ENCODE measurements at regions not wholly inside any gene's neighbourhood (a gene's known extent, or its start where the extent isn't known, plus 50 kb on each side); places are given as distances from the start of the nearest gene placed in this dataset.

DNA sequence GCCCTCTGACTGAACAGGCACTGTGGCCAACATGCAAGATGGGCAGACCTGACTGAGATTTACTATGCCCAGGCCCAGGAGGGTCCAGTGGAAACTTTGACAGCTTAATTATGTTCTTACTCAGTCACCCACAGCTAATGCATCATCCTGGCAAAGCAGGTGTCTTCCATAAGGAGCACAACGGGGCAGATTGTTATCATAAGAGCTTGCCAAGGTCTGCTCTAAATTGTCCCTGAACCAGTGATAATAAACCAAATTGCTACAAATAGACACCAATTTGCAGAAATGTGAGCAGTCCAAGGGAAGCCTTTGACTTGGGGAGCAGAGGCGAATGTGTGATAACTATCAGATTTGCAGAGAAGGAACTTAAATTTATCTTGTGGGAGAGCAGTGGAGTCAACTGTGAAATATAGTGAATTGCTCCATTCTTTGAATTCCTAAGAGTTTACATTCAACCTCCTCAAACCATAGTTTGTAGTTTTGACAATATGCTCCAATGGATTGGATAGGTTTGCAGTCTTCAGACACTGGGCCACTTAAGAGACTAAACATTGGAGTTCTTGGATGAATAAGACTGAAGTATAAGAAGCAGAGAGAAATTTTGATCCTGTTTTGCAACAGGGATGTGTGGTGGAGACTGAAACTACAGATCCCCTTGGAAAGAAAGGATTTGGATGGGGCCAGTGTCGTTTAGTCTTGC lies 494.7 kb downstream of the CCSER2 start:
- CTCF ChIA-PET = no interaction called here

DNA sequence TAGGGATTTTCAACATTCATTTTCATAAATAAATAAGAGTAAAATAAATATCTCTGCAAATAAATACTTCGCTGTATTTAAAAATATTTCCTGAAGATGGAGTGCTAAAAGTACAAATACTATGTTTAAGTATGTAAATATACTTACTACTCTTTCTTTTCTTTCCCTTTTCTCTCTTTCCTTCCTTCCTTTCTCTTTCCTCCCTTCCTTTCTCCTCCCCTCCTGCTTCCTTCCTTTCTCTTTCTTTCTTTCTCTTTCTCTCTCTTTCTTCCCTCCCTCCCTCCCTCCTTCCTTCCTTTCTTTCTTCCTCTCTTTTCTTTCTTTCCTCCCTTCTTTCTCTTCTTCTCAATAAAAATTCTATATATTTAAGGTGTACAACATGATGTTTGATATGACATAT lies 496.1 kb downstream of the CCSER2 start:
- DNase-seq = no peak
- H3K36me3 Mint-ChIP-seq (ENCODE audit: low read depth) = no peaks in the 10 kb centered on the region
- Histone ChIP-seq H3K9me3 (ENCODE audit: control insufficient read depth in 1 of 2, insufficient read depth in 1 of 2, low read length in 2 of 2) (no peaks in the 10 kb centered on the region), H3K27me3 (ENCODE audit: control insufficient read depth in 1 of 2, insufficient read depth in 2 of 2, low read length in 2 of 2) (no peaks in the 10 kb centered on the region), H3K27ac (ENCODE audit: low read depth in 1 of 2, low read length in 2 of 2) (no peak overlapping the region), H3K4me1 (ENCODE audit: insufficient read depth, low read length) (no peaks in the 10 kb centered on the region), H3K4me3 (ENCODE audit: low read length) (no peak overlapping the region), H3K36me3 (ENCODE audit: insufficient read depth, low read length) (no peaks in the 10 kb centered on the region)
- no peak overlapping the region for H3K4me3 Mint-ChIP-seq
- intact Hi-C loops (cut with DNase I, micrococcal nuclease) = no loop called here
- H3K27ac Mint-ChIP-seq = no peak overlapping the region
- no peaks in the 10 kb centered on the region for H3K4me1 Mint-ChIP-seq (ENCODE audit: low read depth)
- TF ChIP-seq, protein P1, sequence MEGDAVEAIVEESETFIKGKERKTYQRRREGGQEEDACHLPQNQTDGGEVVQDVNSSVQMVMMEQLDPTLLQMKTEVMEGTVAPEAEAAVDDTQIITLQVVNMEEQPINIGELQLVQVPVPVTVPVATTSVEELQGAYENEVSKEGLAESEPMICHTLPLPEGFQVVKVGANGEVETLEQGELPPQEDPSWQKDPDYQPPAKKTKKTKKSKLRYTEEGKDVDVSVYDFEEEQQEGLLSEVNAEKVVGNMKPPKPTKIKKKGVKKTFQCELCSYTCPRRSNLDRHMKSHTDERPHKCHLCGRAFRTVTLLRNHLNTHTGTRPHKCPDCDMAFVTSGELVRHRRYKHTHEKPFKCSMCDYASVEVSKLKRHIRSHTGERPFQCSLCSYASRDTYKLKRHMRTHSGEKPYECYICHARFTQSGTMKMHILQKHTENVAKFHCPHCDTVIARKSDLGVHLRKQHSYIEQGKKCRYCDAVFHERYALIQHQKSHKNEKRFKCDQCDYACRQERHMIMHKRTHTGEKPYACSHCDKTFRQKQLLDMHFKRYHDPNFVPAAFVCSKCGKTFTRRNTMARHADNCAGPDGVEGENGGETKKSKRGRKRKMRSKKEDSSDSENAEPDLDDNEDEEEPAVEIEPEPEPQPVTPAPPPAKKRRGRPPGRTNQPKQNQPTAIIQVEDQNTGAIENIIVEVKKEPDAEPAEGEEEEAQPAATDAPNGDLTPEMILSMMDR (IDR thresholded peaks at IDR 0.05) = no peak
- H3K9me3 Mint-ChIP-seq = no peaks in the 10 kb centered on the region
- ATAC-seq (ENCODE audit: poor library complexity) = no peak
- CTCF ChIA-PET = no interaction called here
- peaks cover 10% of the 10 kb centered on the region for H3K27me3 Mint-ChIP-seq
- POLR2A ChIA-PET = no interaction called here

More for the DNA sequence above, 494.7 kb downstream of the CCSER2 start:
- Histone ChIP-seq H3K9me3 (ENCODE audit: control insufficient read depth in 1 of 2, insufficient read depth in 1 of 2, low read length in 2 of 2) (peaks cover 0 to 6% of the 10 kb centered on the region in 2 experiments), H3K4me1 (ENCODE audit: insufficient read depth, low read length) (no peaks in the 10 kb centered on the region), H3K36me3 (ENCODE audit: insufficient read depth, low read length) (no peaks in the 10 kb centered on the region), H3K27ac (ENCODE audit: low read depth in 1 of 2, low read length in 2 of 2) (no peak overlapping the region), H3K4me3 (ENCODE audit: low read length) (no peak overlapping the region), H3K27me3 (ENCODE audit: control insufficient read depth in 1 of 2, insufficient read depth in 2 of 2, low read length in 2 of 2) (no peaks in the 10 kb centered on the region)
- ATAC-seq (ENCODE audit: poor library complexity) (no peak), DNase-seq (no peak)
- Mint-ChIP-seq H3K4me3 (no peak overlapping the region), H3K4me1 (ENCODE audit: low read depth) (no peaks in the 10 kb centered on the region), H3K9me3 (no peaks in the 10 kb centered on the region), H3K27me3 (peaks cover 16% of the 10 kb centered on the region), H3K27ac (no peak overlapping the region), H3K36me3 (ENCODE audit: low read depth) (no peaks in the 10 kb centered on the region)
- POLR2A ChIA-PET = no interaction called here
- TF ChIP-seq, protein P1 (IDR thresholded peaks at IDR 0.05) = no peak
- intact Hi-C loops (cut with DNase I, micrococcal nuclease) = no loop called here

DNA sequence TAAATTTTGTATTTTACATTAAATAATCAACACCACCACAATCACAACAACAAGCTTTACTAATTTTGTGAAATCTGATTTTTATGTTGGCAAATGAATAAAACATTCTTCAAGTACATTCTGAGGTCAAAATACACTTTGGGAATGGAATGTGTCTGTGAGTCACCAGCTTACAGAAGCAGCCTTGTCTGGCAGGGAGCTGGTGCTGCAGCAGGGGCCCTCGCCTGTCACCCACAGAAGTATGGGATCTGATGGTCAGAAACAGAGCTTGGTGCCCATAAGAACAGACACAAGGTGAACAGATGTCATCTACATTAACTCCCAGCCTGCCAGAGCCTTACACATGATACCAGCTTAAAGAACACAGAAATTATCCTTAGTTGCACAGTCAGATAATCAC lies 496.9 kb downstream of the CCSER2 start:
- no peaks in the 10 kb centered on the region for H3K4me1 Mint-ChIP-seq (ENCODE audit: low read depth)
- TF ChIP-seq, protein P1 (IDR thresholded peaks at IDR 0.05) = no peak
- no peak overlapping the region for H3K4me3 Mint-ChIP-seq

More for the DNA sequence above, 496.9 kb downstream of the CCSER2 start:
- H3K9me3 ChIP-seq (ENCODE audit: control insufficient read depth in 1 of 2, insufficient read depth in 1 of 2, low read length in 2 of 2) = no peaks in the 10 kb centered on the region
- Mint-ChIP-seq H3K27me3 (peaks cover 10% of the 10 kb centered on the region), H3K36me3 (ENCODE audit: low read depth) (no peaks in the 10 kb centered on the region), H3K27ac (no peak overlapping the region), H3K9me3 (no peaks in the 10 kb centered on the region)
- H3K4me1 ChIP-seq (ENCODE audit: insufficient read depth, low read length) = no peaks in the 10 kb centered on the region
- no peak for DNase-seq
- ChIA-PET CTCF (no interaction called here), POLR2A (no interaction called here)
- no peaks in the 10 kb centered on the region for H3K36me3 ChIP-seq (ENCODE audit: insufficient read depth, low read length)
- H3K4me3 ChIP-seq (ENCODE audit: low read length) = no peak overlapping the region
- ATAC-seq (ENCODE audit: poor library complexity) = no peak
- intact Hi-C loops (cut with DNase I, micrococcal nuclease) = no loop called here
- no peak overlapping the region for H3K27ac ChIP-seq (ENCODE audit: low read depth in 1 of 2, low read length in 2 of 2)
- no peaks in the 10 kb centered on the region for H3K27me3 ChIP-seq (ENCODE audit: control insufficient read depth in 1 of 2, insufficient read depth in 2 of 2, low read length in 2 of 2)
